KG1 (cell line): ENCODE measurements at regions not wholly inside any gene's neighbourhood (a gene's known extent, or its start where the extent isn't known, plus 50 kb on each side); places are given as distances from the start of the nearest gene placed in this dataset.
A peak's percentile ranks its signal among the peaks of the same experiment; 100 is the strongest.

Experiments used
- DNase-seq: peaks from one replicate; lab custom pipeline; 2025; lab: John Stamatoyannopoulos, UW

GRCh38 chr6:45741437-45742171 lies 274.1 kb downstream of the CLIC5 start:
- peak; percentile 87 for DNase-seq

GRCh38 chr6:45739058-45739457 lies 276.6 kb downstream of the CLIC5 start:
- no peak for DNase-seq

- DNase-seq: no peak
Measured at GRCh38 chr6:45738057-45738455, 277.6 kb downstream of the CLIC5 start.

- DNase-seq: no peak
Measured at GRCh38 chr6:45737331-45738056, 278.2 kb downstream of the CLIC5 start.

- DNase-seq: no peak
Measured at GRCh38 chr6:45736134-45736533, 279.5 kb downstream of the CLIC5 start.

GRCh38 chr6:45732731-45733130 lies 282.9 kb downstream of the CLIC5 start:
- DNase-seq: no peak

- no peak for DNase-seq
Measured at GRCh38 chr6:45730232-45730631, 285.4 kb downstream of the CLIC5 start.

GRCh38 chr6:45728674-45729073 lies 287.0 kb downstream of the CLIC5 start:
- DNase-seq: no peak

GRCh38 chr6:45727819-45728449 lies 287.7 kb downstream of the CLIC5 start:
- no peak for DNase-seq

- DNase-seq: no peak
Measured at GRCh38 chr6:45727228-45727627, 288.4 kb downstream of the CLIC5 start.

- DNase-seq: no peak
Measured at GRCh38 chr6:45726444-45726843, 289.2 kb downstream of the CLIC5 start.

- DNase-seq: no peak
Measured at GRCh38 chr6:45724511-45724910, 291.1 kb downstream of the CLIC5 start.

- DNase-seq: no peak
Measured at GRCh38 chr6:45724027-45724426, 291.6 kb downstream of the CLIC5 start.

- no peak for DNase-seq
Measured at GRCh38 chr6:45722876-45723275, 292.8 kb downstream of the CLIC5 start.

GRCh38 chr6:45721665-45722064 lies 294.0 kb downstream of the CLIC5 start:
- no peak for DNase-seq

- DNase-seq: no peak
Measured at GRCh38 chr6:45718871-45719270, 296.8 kb downstream of the CLIC5 start.

- no peak for DNase-seq
Measured at GRCh38 chr6:45718131-45718530, 297.5 kb downstream of the CLIC5 start.

GRCh38 chr6:45717715-45718114 lies 297.9 kb downstream of the CLIC5 start:
- DNase-seq: no peak

GRCh38 chr6:45717027-45717426 lies 298.6 kb downstream of the CLIC5 start:
- DNase-seq: no peak

GRCh38 chr6:45715508-45715803 lies 300.2 kb downstream of the CLIC5 start:
- DNase-seq: no peak

GRCh38 chr6:45714741-45715507 lies 300.7 kb downstream of the CLIC5 start:
- peak; percentile 50 for DNase-seq

- no peak for DNase-seq
Measured at GRCh38 chr6:45714006-45714730, 301.5 kb downstream of the CLIC5 start.
